ENCODE measurements at regions not wholly inside any gene's neighbourhood (a gene's known extent, or its start where the extent isn't known, plus 50 kb on each side); places are given as distances from the start of the nearest gene placed in this dataset.

DNA sequence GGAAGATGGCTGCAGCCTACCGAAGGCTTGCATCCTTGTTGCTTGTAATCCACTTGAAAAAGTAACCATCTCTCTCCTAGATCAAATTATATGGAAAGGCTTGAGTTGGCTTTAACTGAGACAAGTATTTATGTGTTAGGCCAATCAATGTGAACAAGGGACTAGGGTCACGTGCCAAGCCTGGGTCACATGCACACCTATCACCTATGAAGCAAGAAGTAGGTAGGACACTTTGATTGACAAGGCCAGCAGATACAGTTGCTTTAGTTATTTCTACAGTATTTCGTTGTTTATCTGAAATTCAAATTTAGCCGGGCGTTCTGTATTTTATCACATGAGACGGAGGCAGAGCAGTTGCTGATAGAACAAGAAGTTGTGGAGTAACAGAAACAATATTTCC, 212.3 kb upstream of the OTX2 start:
- Histone ChIP-seq H3K4me3 (ENCODE audit: low read length) (no peak overlapping the region), H4K20me1 (ENCODE audit: insufficient read depth, low read length) (no peaks in the 10 kb centered on the region), H3K4me1 (ENCODE audit: low read length) (no peaks in the 10 kb centered on the region), H3K4me2 (ENCODE audit: low read length) (no peak overlapping the region), H3K36me3 (replicated peaks; ENCODE audit: low read depth, low read length) (no peaks in the 10 kb centered on the region), H2AFZ (ENCODE audit: low read depth, low read length) (no peak overlapping the region), H3K9me3 (ENCODE audit: insufficient read depth, low read length) (0 out of 2 replicates have a peak, but pooled peaks cover 3% of the 10 kb centered on the region), H3K79me2 (ENCODE audit: low read length) (no peaks in the 10 kb centered on the region), H3K27me3 (ENCODE audit: low read depth, low read length) (no peaks in the 10 kb centered on the region), H3K27ac (ENCODE audit: low read length) (no peak overlapping the region), H3K9ac (ENCODE audit: low read length) (no peak overlapping the region)
- TF ChIP-seq, protein P1, sequence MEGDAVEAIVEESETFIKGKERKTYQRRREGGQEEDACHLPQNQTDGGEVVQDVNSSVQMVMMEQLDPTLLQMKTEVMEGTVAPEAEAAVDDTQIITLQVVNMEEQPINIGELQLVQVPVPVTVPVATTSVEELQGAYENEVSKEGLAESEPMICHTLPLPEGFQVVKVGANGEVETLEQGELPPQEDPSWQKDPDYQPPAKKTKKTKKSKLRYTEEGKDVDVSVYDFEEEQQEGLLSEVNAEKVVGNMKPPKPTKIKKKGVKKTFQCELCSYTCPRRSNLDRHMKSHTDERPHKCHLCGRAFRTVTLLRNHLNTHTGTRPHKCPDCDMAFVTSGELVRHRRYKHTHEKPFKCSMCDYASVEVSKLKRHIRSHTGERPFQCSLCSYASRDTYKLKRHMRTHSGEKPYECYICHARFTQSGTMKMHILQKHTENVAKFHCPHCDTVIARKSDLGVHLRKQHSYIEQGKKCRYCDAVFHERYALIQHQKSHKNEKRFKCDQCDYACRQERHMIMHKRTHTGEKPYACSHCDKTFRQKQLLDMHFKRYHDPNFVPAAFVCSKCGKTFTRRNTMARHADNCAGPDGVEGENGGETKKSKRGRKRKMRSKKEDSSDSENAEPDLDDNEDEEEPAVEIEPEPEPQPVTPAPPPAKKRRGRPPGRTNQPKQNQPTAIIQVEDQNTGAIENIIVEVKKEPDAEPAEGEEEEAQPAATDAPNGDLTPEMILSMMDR (IDR thresholded peaks at IDR 0.05; ENCODE audit: low read depth, low read length), result no peak
- no peak for TF ChIP-seq EZH2phosphoT487 (IDR thresholded peaks at IDR 0.05; ENCODE audit: low read depth)

DNA sequence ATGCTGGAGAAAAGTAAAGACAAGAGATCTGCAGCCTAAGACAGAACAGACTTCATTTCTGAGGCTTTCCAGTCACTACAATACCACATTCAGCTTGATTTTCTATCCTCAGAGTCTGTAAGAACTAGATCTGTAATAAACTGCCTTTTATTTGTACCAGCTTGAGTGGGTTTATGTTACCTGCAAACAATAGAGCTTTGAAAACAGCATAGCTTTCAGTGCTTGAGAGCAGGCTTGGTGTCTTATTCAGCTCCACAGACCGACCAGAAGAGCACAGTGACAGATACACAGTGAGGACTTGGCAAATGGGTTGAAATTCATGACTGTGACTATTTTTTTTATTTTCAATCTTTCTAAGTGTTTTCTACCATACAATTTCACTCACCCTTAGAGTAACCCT, 207.8 kb upstream of the OTX2 start:
- Histone ChIP-seq H3K9me3 (ENCODE audit: insufficient read depth, low read length) (0 out of 2 replicates have a peak, but pooled peaks cover 3% of the 10 kb centered on the region), H3K27me3 (ENCODE audit: low read depth, low read length) (no peaks in the 10 kb centered on the region), H4K20me1 (ENCODE audit: insufficient read depth, low read length) (no peaks in the 10 kb centered on the region), H3K27ac (ENCODE audit: low read length) (no peak overlapping the region), H2AFZ (ENCODE audit: low read depth, low read length) (no peak overlapping the region), H3K36me3 (replicated peaks; ENCODE audit: low read depth, low read length) (no peaks in the 10 kb centered on the region), H3K4me2 (ENCODE audit: low read length) (no peak overlapping the region), H3K4me3 (ENCODE audit: low read length) (no peak overlapping the region), H3K79me2 (ENCODE audit: low read length) (no peaks in the 10 kb centered on the region), H3K9ac (ENCODE audit: low read length) (no peak overlapping the region), H3K4me1 (ENCODE audit: low read length) (no peaks in the 10 kb centered on the region)
- TF ChIP-seq EZH2phosphoT487 (IDR thresholded peaks at IDR 0.05; ENCODE audit: low read depth), result no peak
- TF ChIP-seq, protein P1 (IDR thresholded peaks at IDR 0.05; ENCODE audit: low read depth, low read length), result no peak

DNA sequence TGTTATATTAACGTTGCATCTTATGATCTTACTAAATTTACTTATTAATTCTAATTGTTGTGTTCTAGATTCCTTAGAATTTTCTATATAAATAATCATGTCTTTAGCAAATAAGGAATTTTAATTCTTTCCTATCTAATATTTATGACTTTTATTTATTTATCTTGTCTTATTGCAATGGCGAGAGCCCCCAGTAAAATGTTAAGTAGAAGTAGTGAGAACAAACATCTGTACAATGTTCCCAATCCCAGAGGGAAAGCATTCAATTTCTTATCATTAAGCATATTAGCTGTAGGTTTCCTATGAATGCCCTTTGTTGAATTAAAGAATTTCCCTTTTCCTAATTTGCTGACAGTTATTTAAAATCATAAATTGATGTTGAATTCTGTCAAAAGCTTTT, 203.7 kb upstream of the OTX2 start:
- H4K20me1 ChIP-seq (ENCODE audit: insufficient read depth, low read length), result no peaks in the 10 kb centered on the region
- H3K27ac ChIP-seq (ENCODE audit: low read length), result no peak overlapping the region
- H3K79me2 ChIP-seq (ENCODE audit: low read length), result no peaks in the 10 kb centered on the region
- peaks cover 5% of the 10 kb centered on the region; the same call in 1 of the 2 replicates for H3K27me3 ChIP-seq (ENCODE audit: low read depth, low read length)
- H3K9ac ChIP-seq (ENCODE audit: low read length), result no peak overlapping the region
- H3K9me3 ChIP-seq (ENCODE audit: insufficient read depth, low read length), result 0 out of 2 replicates have a peak, but pooled peaks cover 3% of the 10 kb centered on the region
- no peak overlapping the region for H2AFZ ChIP-seq (ENCODE audit: low read depth, low read length)
- no peak overlapping the region for H3K4me2 ChIP-seq (ENCODE audit: low read length)
- TF ChIP-seq, protein P1 (IDR thresholded peaks at IDR 0.05; ENCODE audit: low read depth, low read length), result no peak
- TF ChIP-seq EZH2phosphoT487 (IDR thresholded peaks at IDR 0.05; ENCODE audit: low read depth), result no peak
- H3K4me3 ChIP-seq (ENCODE audit: low read length), result no peak overlapping the region
- H3K36me3 ChIP-seq (replicated peaks; ENCODE audit: low read depth, low read length), result no peaks in the 10 kb centered on the region
- H3K4me1 ChIP-seq (ENCODE audit: low read length), result no peaks in the 10 kb centered on the region

DNA sequence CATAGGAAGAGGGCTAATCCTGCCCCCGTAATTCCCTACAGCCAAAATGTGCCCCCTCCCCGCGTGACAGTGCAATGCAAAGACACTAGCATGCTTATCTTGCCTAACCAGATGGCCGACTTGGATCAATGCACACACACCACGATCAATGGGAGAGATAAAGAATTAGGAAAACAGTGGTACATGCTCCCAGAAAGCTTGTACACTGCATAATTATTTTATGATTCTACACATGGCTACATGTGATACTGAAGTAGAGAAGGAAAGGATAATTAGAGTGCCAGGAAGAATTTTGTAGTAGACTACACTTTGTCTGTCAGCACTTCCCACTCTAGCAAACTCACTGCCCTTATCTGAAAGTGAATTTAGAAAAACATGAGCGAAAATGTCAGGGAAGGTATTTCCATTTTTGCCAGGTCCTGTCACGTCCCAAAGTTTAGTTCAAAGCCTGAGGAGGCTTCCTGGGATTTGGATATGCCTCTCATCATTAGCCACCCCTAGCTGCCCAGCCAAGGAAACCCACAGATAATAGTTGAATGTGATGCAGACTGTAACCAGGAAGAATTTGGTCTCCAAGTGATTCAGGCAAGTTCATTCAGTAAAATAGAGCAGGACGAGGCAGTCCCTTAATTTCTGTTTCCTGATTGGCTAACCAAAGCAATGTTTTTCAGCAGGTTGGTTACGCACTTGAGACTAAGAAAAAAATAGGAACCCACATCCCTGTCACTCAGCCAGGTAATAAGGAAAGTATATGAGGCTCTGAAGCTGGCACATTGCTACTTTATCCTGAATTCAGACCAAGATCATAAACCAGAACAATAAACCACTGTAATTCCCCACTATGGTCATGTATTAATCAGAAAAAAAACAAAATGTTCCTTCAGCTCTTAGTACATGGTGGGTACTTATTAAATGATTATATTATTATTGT, 199.6 kb upstream of the OTX2 start:
- no peak overlapping the region for H3K27ac ChIP-seq (ENCODE audit: low read length)
- H3K36me3 ChIP-seq (replicated peaks; ENCODE audit: low read depth, low read length), result no peaks in the 10 kb centered on the region
- H2AFZ ChIP-seq (ENCODE audit: low read depth, low read length), result no peak overlapping the region
- H3K9me3 ChIP-seq (ENCODE audit: insufficient read depth, low read length), result no peaks in the 10 kb centered on the region
- H3K4me2 ChIP-seq (ENCODE audit: low read length), result no peak overlapping the region
- no peaks in the 10 kb centered on the region for H3K79me2 ChIP-seq (ENCODE audit: low read length)
- no peak overlapping the region for H3K4me3 ChIP-seq (ENCODE audit: low read length)
- H3K9ac ChIP-seq (ENCODE audit: low read length), result no peak overlapping the region
- TF ChIP-seq, protein P1 (IDR thresholded peaks at IDR 0.05; ENCODE audit: low read depth, low read length), result no peak
- no peak for TF ChIP-seq EZH2phosphoT487 (IDR thresholded peaks at IDR 0.05; ENCODE audit: low read depth)
- no peaks in the 10 kb centered on the region for H4K20me1 ChIP-seq (ENCODE audit: insufficient read depth, low read length)
- H3K27me3 ChIP-seq (ENCODE audit: low read depth, low read length), result peaks cover 5% of the 10 kb centered on the region; the same call in 1 of the 2 replicates
- no peaks in the 10 kb centered on the region for H3K4me1 ChIP-seq (ENCODE audit: low read length)

All from OCI-LY3 (cell line).